Brain microvascular endothelial cell (primary cell): ENCODE measurements at regions not wholly inside any gene's neighbourhood (a gene's known extent, or its start where the extent isn't known, plus 50 kb on each side); places are given as distances from the start of the nearest gene placed in this dataset.

ENCODE experiments used
- DNase-seq: peaks from one replicate; pipeline ENCODE4 v3.0.0-alpha.2; 2020
- H3K27ac ChIP-seq: fragments of 250-450 bp; sonication (Bioruptor Pico); 2 replicates; pipeline ENCODE4 v1.5.1; 2020; ENCODE audit warnings: mild to moderate bottlenecking, moderate library complexity
- H3K27me3 ChIP-seq: fragments of 250-450 bp; sonication (Bioruptor Pico); replicated peaks from 2 replicates; pipeline ENCODE4 v1.5.1; 2020; ENCODE audit warnings: mild to moderate bottlenecking
- H3K36me3 ChIP-seq: fragments of 250-450 bp; sonication (Bioruptor Pico); replicated peaks from 2 replicates; pipeline ENCODE4 v1.5.1; 2020; ENCODE audit warnings: mild to moderate bottlenecking
- H3K4me3 ChIP-seq: 2 replicates; pipeline ENCODE4 v1.5.1; 2011; ENCODE audit warnings: low read depth, mild to moderate bottlenecking, control low read depth, low read length, moderate library complexity
- in situ Hi-C: cut with HindIII; loops from 2 replicates; pipeline ENCODE4 v1.10.0; 2017; ENCODE audit warnings: low sequenced_read_pairs, low pct_ligation_motif_present
- TF ChIP-seq, protein P1 (sequence below): IDR thresholded peaks from 2 replicates; pipeline ENCODE4 v1.5.1; 2011; ENCODE audit warnings: low read depth, mild to moderate bottlenecking, moderate library complexity, low read length, control low read depth, inconsistent platforms; ENCODE audit errors: missing control alignments

DNA sequence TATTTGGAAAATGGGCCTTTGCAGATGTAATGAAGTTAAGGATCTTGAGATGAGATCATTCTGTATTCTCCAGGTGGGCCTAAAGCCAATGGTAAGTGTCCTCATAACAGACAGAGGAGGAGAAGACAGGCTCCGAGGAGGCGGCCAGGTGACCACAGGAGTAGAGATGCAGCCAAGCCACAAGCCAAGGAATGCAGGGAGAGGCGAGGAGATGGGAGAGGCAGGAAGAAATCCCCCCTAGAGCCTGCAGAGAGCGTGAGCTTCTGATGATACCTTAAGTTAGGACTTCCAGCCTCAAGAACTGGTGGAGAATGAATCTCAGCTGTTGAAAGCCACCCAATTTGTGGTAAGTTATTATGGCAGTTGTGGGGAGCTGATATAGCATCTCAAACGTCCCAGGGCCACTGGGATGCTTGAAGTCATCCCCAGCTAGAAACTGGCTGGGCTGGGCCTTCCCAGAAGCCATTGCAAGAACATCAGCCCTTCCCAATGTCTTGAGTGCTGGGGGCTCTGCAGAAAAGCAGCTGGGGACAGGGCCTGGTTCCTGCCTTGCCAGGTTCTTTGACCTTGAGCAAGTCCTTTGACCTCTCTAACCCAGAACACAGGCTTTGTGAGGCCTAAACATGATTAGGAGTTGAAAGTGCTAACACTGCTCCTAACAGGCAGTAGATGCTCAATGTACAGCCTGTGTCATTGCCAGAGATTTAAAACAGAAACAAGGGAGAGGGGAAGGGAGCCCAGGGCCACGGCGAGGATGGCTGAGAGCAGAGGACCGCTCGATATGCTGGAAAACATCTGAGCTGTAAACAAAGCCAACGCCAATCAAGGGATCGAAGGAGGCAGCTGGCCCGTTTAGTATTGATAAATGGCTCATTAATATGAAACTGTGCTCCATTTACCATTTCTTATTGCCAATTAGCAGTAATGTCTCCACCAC lies 632.3 kb downstream of the TBC1D22A start:
- TF ChIP-seq, protein P1, sequence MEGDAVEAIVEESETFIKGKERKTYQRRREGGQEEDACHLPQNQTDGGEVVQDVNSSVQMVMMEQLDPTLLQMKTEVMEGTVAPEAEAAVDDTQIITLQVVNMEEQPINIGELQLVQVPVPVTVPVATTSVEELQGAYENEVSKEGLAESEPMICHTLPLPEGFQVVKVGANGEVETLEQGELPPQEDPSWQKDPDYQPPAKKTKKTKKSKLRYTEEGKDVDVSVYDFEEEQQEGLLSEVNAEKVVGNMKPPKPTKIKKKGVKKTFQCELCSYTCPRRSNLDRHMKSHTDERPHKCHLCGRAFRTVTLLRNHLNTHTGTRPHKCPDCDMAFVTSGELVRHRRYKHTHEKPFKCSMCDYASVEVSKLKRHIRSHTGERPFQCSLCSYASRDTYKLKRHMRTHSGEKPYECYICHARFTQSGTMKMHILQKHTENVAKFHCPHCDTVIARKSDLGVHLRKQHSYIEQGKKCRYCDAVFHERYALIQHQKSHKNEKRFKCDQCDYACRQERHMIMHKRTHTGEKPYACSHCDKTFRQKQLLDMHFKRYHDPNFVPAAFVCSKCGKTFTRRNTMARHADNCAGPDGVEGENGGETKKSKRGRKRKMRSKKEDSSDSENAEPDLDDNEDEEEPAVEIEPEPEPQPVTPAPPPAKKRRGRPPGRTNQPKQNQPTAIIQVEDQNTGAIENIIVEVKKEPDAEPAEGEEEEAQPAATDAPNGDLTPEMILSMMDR, result no peak
- no peaks in the 10 kb centered on the region for H3K36me3 ChIP-seq
- H3K27me3 ChIP-seq, result no peaks in the 10 kb centered on the region
- no peak overlapping the region for H3K27ac ChIP-seq
- H3K4me3 ChIP-seq, result no peak overlapping the region
- DNase-seq, result no peak
- in situ Hi-C loops, result no loop called here

DNA sequence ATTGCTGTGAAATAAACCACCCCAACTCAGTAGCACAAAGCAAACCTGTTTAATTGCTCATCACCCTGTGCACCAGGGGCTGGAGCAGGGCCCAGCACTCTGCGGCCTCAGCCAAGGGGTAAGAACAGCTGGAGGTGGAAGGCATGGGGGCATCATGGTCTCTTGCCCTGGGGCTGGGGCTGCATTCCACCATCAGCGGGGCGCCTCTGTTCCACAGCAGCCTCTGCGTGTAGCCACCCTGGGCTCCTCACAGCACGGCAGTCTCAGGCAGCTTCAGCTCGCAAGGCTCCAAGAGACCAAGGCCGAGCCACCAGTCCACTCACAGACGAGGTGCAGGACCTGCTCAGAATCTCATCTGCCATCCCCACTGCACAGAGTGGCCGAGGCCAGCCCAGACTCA lies 630.7 kb downstream of the TBC1D22A start:
- in situ Hi-C loops, result no loop called here

DNA sequence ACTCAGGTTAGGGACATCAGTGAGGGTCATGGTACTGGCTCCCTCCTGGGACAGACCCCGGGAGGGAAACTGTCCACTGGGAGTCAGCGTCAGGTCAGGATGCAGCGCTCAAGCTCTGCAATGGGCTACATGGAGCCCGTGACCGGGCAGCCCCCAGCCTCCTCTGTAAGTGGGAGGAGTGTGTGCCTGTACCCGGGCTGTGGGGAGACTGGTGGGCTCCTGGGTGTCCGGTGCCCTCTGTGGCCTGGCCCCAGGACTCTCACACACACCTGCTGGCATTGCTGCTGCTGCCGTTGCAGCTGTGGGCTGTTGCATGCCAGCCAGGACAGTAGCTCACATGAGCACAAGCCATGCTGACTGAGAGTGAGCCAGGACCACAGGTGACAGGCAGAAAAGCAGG lies 630.3 kb downstream of the TBC1D22A start:
- Histone ChIP-seq H3K27ac (no peak overlapping the region), H3K4me3 (no peak overlapping the region), H3K27me3 (no peaks in the 10 kb centered on the region), H3K36me3 (no peaks in the 10 kb centered on the region)
- no peak for DNase-seq
- in situ Hi-C loops, result no loop called here
- TF ChIP-seq, protein P1, result no peak

More for the DNA sequence above, 630.7 kb downstream of the TBC1D22A start:
- no peak for DNase-seq
- TF ChIP-seq, protein P1, result no peak
- H3K36me3 ChIP-seq, result no peaks in the 10 kb centered on the region
- no peak overlapping the region for H3K4me3 ChIP-seq
- H3K27ac ChIP-seq, result no peak overlapping the region
- H3K27me3 ChIP-seq, result no peaks in the 10 kb centered on the region

DNA sequence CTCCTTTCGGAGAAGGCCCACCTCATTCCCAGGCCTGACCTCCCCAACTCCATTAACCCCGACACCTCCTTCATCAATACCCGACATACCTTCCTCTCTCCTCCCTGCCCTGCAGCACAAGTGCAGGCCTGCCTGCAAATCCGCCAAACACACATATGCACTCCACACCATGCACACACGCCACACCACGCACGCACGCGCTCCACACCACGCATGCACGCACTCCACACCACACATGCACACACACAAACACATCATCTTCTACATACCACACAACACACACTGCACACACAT lies 629.6 kb downstream of the TBC1D22A start:
- DNase-seq, result no peak
- H3K36me3 ChIP-seq, result no peaks in the 10 kb centered on the region
- no peak overlapping the region for H3K4me3 ChIP-seq
- no peak overlapping the region for H3K27ac ChIP-seq
- in situ Hi-C loops, result no loop called here
- TF ChIP-seq, protein P1, result no peak
- H3K27me3 ChIP-seq, result no peaks in the 10 kb centered on the region

DNA sequence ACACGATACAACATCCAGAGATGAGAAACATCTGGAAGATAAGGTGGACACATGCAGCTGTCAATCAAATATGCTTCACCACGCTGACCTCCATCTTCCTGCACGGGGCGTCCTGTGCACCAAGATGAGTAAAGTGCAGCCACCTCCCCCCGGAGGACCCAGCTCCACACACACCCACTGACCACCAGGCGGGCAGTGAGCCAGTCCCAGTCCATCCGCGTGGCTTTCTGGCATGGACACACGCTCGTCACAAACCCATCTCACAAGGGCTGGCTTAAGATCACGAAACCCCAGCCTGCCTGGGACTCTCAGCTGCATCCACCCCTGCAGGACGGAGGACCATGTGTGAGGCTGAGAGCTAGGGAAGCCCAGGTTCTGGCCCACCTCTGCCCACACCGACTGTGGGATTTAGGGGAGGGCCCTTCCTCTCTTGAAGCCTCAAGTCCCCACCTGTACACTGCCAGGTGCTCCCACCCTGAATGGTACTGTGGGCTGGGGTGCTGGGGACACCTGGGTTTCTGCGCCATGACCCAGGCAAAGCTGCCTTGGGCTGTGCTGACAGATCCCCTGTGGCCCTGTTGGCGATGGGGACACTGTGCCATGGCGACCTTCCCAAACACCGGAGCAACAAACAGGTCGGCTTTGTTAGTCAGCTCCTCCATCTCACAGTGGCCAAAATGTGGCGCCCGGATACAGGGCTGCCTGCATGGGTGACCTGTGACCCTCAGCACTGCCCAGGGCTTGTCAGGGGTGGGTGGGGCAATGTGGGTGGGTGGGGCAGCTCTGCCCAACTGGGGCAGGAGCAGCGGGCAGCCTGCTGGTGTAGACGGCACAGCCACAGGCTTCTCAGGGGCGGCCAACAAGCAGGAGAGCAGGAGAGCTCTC lies 629.0 kb downstream of the TBC1D22A start:
- Histone ChIP-seq H3K4me3 (no peak overlapping the region), H3K27me3 (no peaks in the 10 kb centered on the region), H3K27ac (no peak overlapping the region), H3K36me3 (no peaks in the 10 kb centered on the region)
- DNase-seq, result no peak
- in situ Hi-C loops, result no loop called here
- TF ChIP-seq, protein P1, result no peak
